NOMO-1 treated with dmso at 0.1 percent for 144 hours (cell line): ENCODE measurements at regions not wholly inside any gene's neighbourhood (a gene's known extent, or its start where the extent isn't known, plus 50 kb on each side); places are given as distances from the start of the nearest gene placed in this dataset.
"Not testable (repeated sequence)": the region's sequence is repeated elsewhere in the genome, so short reads cannot be mapped to it uniquely, and the experiment has no call there.

ENCODE experiments used
- DNase-seq: peaks from one replicate; lab custom pipeline; 2025; ENCODE audit not compliant: unreplicated experiment; lab: John Stamatoyannopoulos, UW

GRCh38 chr3:144989807-144990206, 1018.2 kb downstream of the DIPK2A start:
- DNase-seq: peak; percentile 89

GRCh38 chr3:144995856-144996255, 1024.2 kb downstream of the DIPK2A start:
- DNase-seq: no peak

- DNase-seq: no peak
Measured at GRCh38 chr3:145005427-145005826, 1033.8 kb downstream of the DIPK2A start.

- DNase-seq: no peak
Measured at GRCh38 chr3:145006271-145006670, 1034.6 kb downstream of the DIPK2A start.

- DNase-seq: no peak
Measured at GRCh38 chr3:145013931-145014330, 1042.3 kb downstream of the DIPK2A start.

- DNase-seq: peak; percentile 73
Measured at GRCh38 chr3:145015253-145015652, 1043.6 kb downstream of the DIPK2A start.

GRCh38 chr3:145017959-145018358, 1046.3 kb downstream of the DIPK2A start:
- DNase-seq: no peak

GRCh38 chr3:145022447-145022846, 1050.8 kb downstream of the DIPK2A start:
- DNase-seq: no peak

GRCh38 chr3:145024700-145025099, 1053.1 kb downstream of the DIPK2A start:
- DNase-seq: no peak

GRCh38 chr3:145027186-145027585, 1055.6 kb downstream of the DIPK2A start:
- not testable (repeated sequence) for DNase-seq

- DNase-seq: no peak
Measured at GRCh38 chr3:145032791-145033190, 1061.2 kb downstream of the DIPK2A start.

- no peak for DNase-seq
Measured at GRCh38 chr3:145035682-145036081, 1064.1 kb downstream of the DIPK2A start.

- not testable (repeated sequence) for DNase-seq
Measured at GRCh38 chr3:145054055-145054454, 1082.4 kb downstream of the DIPK2A start.

- DNase-seq: no peak
Measured at GRCh38 chr3:145055375-145056076, 1083.9 kb downstream of the DIPK2A start.

- DNase-seq: peak; percentile 78
Measured at GRCh38 chr3:145058483-145058882, 1086.9 kb downstream of the DIPK2A start.

GRCh38 chr3:145063616-145064015, 1092.0 kb downstream of the DIPK2A start:
- DNase-seq: no peak

GRCh38 chr3:145070795-145071194, 1090.2 kb downstream of the PLOD2 start:
- no peak for DNase-seq

GRCh38 chr3:145079436-145079835, 1081.5 kb downstream of the PLOD2 start:
- no peak for DNase-seq

GRCh38 chr3:145087038-145087437, 1073.9 kb downstream of the PLOD2 start:
- DNase-seq: no peak

GRCh38 chr3:145088917-145089316, 1072.1 kb downstream of the PLOD2 start:
- no peak for DNase-seq

- DNase-seq: no peak
Measured at GRCh38 chr3:145089337-145089736, 1071.6 kb downstream of the PLOD2 start.

GRCh38 chr3:145094355-145094941, 1066.5 kb downstream of the PLOD2 start:
- no peak for DNase-seq

- DNase-seq: not testable (repeated sequence)
Measured at GRCh38 chr3:145111141-145111540, 1049.8 kb downstream of the PLOD2 start.
